HG02588 (cell line): ENCODE measurements at regions not wholly inside any gene's neighbourhood (a gene's known extent, or its start where the extent isn't known, plus 50 kb on each side); places are given as distances from the start of the nearest gene placed in this dataset.

Source experiments
- ATAC-seq: cut with Tn5 transposase; IDR thresholded peaks from one replicate; pipeline ENCODE4 v1.9.1; 2021; ENCODE audit warnings: mild to moderate bottlenecking, moderate library complexity; ENCODE audit not compliant: unreplicated experiment

DNA sequence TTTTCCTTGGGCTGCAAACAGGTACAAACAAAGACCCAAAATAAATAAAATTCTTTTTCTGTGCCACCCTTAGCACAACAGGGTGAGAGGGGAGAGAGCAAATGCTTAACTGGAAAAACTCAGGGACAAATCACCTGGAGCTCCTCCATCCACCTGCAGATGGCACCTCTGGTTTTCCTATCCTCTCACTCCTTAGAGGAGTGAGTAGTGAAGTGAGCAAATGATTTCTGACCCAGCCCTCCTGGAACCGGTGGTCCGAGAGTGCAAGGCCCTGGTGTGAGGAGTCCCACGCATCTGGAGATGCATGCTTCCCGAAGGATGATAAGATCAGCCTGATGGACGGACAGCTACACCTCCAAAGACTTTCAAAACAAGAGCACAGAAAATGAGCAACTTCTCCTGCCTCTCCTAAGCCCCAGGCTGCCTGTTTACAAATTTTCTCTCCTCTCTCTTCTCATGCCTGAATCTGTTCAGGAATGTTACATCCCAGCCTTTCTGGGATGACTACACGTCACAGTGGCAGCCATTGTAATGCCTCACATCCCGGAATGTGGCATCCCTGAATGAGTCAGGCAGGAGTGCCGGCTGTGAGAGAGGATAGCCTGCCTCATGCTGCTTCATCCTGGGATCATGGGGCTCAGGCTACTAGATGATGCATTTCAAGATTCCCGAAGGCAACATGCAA lies 86.4 kb downstream of the ADRB2 start:
- ATAC-seq: no peak

DNA sequence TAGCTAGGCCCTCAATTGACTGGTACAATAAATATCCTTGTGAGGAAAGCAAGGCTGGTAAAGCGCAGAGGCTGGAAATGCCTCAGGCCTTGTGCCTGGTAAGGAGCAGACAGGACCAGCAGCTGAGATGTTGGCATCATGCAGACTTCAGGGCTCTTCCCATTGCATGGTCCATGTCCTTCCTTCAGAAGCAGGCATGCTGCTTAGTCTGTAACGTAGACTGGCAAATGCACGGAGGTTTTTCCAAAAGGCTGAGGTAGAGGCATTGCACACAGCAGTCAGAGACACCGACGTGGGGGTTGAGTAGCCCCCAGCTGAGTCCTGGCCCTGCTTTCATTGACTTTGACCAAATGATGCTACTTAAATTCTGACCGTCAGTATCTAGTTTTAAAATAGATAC lies 87.1 kb downstream of the ADRB2 start:
- no peak for ATAC-seq

DNA sequence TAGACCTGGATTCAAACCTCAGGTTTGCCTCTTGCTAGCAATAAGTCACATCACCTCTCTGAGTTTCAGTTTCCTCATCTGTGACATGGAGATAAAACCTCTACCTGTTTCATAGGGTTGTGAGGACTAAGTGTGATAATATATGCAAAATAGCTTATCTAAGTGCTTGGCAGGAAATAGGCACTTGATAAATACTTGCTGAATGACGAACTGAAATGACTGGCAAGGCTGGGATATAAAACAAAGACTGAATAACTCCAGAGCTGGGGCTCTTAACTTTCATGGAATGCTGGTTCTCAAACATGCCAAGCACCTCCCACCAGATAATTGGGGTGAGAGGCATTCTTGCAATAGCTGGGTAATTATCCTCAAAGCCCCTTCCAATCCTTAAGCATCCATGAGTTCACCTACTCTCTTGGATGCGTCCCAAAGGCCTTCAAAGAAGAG lies 87.6 kb downstream of the ADRB2 start:
- no peak for ATAC-seq

DNA sequence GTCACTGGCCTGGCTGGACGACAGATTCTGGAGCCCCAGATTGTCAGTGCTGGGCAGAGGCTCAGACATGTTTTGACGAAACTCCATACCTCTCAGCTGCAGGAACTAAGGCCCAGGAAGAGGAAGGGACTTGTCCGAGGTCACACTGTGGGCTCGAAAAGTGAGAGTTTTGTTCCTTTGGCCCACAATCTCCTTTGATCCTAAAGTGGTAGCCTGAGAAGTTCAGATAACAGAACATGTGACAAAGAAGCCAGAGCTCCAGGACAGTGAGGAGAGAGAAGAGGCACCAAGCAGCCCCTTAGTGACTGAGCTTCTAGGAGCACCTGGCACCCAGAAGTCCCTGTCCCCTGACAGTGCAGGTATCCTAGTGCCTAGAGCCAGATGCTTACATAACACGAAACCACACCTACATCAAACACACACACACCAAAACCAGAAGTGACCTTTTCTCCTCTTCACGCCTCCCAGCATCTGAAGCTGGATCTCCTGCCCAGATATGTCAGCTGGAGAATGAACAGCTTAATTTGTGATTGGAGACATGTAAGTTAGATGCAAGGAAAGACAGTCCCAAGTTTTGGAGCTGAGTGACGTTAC lies 88.9 kb downstream of the ADRB2 start:
- ATAC-seq: no peak

DNA sequence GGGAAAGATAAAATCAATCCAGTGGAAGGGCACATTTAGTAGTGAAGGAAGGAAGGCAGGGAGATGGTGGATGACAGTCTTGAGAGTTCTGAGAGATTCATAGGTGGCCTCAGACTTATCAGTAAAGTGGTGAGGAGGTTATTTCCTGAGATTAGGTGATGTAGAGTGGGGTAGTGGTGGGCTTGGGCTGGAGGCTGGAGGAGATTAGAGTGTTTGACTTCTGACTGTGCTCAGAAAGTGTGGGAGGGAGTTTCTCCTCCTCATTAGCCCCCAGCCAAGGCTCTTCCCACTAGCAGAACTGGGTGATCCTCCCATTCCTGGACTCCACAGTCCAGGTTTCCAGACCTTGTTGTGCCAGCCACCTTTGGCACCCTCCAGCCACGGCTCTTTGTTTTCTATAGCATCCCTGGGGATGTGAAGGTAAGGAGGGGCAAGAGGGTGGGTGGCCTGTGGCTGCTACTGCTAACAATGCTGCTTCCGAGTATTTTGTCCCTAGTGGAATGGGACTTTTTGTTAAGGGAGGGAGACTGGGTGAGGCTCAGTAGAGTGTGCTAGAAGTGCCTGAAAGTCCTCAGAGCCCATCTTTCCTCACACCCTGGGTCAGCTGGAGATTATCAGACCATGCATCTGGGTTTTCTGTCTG lies 94.4 kb downstream of the ADRB2 start:
- ATAC-seq: no peak

DNA sequence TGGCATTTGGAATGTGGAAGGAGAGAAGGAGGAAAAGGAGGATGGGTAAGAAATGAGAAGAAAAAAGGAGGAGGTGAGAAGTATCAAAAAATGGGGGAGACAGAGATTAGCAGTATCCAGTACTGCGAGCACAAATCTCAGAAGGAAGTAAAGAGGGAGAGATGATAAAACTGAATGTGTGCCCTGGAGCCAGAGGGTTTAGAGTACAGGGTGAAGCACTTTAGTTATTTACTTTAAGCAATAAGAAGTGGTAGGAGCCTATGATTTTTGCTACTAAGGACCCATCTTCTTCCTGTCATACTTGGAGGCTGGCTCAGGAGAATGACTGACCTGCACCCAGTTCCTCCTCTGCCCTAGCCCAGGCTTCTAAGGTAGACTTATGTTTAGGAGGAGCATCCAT lies 94.9 kb downstream of the ADRB2 start:
- ATAC-seq: no peak

DNA sequence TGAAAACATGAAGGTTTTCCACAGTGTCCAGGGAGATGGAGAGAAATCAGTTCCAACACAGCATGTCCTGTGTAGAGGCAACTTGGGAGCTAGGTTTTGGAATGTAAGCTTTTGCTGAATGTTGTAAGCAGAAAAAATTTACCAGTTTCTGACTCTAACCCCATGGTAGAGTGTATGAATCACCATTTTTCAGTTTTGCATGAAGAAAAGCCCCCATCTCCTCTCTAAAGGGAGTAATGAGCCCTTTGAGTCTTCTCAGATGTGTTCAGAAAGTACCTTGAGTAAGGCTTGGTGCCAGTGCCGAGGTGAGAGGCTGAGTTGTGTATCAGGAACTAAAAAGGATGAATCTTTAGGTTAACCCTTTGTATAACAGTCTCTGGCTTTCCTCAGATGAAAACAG lies 96.2 kb downstream of the ADRB2 start:
- peak; percentile 96 for ATAC-seq

DNA sequence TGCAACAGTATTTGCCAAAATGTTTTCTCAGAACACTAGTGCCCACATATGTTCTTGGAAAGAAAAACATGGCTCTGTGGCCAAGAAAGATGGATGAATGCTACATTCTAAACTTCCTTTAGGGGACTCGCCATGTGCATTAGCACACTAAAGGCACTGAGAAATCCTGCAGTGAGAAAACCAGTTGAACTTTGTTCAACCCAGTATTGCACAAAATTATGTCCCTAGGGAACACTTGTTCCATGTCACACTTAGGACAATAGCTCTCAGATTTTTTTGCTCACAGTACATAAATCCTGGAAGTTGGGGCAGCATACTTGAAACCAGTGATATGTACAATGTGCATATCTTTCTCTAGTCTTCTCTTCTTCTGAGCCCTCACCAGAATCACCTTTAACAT lies 96.6 kb downstream of the ADRB2 start:
- ATAC-seq: peak; percentile 10

DNA sequence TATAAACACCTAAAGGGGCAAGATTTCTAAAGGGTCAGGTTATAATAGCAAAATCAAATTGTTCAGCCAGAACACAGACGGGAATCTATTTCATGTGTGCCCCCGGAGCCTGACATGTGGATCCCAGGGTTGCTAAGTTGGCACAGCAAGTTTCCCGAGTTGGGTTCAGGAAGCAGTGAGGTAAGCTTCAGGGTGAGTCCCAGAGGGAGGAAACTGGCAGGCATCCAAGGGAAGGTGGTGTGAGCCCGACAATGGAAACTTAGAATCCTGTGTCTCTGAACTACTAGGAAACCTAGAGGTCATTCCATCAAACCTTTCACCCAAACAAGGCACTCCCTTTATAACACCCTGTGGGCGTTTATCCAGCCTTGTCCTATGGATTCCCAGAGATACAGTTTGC lies 98.4 kb downstream of the ADRB2 start:
- no peak for ATAC-seq

DNA sequence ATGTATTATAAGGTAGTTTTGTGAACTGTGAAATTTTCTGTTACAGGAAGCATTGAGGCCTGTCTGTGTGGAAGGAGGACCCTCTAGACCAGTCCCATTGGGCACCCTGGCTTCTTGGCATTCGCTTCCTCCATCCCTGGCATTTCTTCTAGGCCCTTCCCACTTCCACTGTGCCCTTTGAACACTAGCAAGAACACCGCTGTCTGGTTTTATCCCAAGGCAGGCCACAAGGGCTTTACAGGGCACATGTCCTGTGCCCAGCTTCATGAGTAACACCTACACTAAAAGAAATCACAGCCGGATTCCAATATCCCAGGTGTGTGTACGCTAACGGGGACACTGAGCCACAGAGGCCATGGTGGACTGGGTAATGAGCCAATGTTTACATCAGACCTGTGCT lies 99.8 kb downstream of the ADRB2 start:
- no peak for ATAC-seq

DNA sequence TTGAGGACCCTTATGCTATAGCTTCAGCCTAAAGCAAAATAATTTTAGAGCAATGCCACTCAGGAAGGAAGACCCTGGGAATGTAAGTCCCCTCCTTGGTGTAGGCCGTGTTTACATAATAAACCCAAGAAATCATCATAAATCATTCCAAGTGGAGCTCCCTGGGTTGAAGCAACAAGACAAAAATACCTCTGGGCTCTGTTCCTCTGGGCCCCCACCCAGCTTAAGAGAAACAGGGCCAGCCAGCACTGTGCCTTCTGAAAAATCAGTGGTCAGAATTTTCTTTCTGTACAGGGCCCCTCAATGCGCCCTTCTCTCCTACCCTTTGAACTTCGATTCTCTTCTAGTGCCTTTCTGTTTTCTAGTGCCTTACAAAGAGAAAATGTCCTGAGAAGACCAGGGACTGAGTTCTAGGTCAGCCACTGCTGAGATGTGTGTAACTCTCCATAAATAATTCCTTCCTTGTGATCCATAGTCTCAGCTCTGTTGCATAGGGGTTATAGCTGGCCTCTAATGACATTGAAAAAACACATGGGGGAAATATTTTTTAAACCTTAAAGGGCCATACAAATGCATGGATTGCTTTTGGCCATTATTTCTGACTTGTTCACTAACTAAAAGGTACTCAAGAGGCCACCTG lies 101.0 kb downstream of the ADRB2 start:
- no peak for ATAC-seq

DNA sequence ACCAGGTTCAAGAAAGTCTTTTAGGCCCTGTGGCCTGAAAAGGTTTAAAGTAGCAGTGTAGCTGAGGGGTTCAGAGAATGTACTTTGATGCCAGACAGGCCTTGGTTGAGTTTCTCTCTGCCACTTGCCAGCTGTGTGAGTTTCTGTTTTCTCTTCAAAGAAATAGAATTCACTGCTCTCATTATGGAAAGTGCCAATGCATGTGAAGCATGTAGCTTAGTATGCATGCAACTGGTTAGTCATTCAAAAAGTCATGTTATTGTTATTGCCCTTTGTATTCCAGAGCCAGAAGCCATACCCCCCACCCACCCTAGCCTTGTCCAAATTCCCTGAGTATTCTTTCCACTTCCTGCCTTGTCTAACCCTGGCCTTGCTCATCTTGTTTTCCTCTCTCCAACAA lies 101.7 kb downstream of the ADRB2 start:
- no peak for ATAC-seq

DNA sequence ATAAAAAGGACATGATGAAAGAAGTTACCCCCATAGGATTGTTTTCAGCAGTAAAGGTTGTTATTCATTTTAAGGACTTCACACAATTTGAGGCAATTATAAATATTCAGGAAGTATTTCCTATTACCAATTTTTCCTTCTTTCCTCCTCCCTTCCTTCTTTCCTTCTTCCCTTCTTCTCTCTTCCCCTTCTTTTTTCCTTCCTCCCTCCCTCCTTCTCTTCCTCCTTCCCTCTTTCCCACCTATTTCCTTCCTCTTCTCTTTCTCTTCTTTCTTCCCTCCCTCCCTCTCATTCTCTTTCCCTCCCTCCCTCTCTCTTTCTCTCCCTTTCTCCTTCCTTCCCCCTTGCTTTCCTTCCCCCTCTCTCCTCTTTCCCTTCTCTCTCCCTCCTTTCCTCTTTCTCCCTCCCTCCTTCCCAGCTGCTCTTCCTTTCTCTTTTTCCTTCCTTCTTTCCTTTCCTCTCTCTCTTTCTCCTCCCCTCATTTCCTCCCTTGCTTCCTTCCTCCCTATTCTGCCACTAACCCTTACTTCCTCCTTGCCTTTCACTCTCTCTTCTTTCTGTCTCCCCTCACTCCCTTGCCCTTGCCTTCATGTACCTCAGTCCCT lies 105.1 kb downstream of the ADRB2 start:
- no peak for ATAC-seq

DNA sequence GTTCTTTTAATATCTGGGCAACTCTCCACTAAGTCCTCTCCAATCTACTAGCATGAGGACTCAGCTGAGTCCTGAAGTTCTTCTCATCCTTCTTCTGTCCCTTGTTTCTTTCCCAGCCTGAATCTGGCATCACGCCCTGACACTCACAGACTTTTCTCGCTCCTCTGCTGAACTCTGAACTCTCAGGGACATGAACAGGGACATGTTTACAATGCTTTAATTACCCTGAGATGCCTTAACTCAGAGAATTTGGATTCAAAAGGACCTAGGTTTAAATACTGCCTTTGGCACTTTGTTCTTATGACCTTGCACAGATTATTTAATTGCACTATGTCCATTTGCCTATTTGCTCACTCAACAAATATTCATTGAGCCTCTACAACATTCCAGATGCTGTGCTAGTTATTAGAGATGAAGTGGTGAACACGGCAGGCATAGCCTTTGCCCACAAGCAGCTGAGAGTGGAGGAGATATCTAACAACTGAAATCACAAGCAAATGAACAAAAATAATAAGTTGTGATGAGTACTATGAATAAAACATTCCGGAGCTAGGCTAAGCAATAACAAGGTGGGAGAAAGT lies 106.0 kb downstream of the ADRB2 start:
- no peak for ATAC-seq

DNA sequence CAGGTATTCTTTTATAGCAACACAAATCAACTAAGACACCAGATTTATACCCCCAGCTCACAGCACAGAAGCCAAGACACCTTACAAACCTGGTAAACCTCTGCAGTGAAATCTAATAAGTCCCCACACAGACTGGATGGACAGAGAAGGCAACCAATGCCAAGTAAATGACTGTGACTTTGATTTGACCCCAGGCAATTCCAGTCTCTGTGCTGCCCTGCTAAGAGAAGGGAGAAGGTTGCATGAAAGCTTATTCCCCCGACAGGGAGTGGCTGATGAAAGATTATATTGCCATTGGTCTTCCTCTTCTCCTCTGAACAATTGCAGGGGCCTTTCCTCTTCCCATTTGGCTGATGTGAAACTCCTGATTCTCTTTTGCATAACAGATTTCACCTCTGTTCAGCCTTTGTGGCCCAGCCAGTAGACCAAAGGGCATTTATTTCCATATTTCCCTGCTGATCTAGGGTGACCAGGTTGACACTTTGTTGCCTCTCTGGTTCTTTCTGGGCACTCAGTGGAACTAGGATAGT lies 107.6 kb downstream of the ADRB2 start:
- ATAC-seq: no peak

DNA sequence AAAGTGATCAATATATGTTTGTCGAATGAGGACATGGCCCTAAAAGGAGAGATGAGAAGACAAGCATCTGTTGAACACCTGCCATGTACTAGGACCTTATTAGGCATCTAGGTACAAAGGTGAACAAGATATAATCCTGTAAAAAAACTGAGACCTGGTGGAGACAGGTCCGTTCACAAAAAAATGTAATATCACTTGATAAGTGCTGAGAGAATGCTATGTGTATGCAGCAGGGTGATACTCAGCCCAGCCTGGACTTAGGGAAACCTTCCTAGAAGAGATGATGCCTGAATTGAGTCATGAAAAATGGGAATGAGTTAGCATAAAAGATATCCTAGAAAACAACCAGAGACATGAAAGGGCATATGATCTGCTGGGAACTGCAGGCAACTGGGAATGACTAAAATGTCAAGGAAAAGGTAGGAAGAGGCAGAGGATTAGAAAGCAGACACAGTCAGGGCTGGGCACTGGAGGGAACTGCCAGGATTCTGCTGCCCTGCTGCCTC lies 108.5 kb downstream of the ADRB2 start:
- no peak for ATAC-seq

DNA sequence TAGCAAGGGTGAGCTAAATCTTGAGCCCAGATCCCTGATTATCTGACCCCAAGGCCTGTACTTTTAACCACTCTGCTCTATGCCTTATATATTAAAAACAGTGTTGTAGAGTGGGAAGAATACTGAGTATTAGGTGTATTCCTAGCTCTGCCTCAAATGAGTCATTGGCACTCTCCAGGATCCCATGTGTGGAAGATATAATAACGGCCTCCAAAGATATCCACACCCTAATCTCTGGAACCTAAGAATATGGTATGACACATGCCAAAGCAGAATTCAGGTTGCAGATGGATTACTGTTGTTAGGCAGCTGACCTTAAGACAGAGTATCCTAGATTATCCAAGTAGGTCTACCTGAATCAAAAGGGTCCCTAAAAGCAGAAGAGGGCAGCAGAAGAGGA lies 110.8 kb downstream of the ADRB2 start:
- no peak for ATAC-seq

DNA sequence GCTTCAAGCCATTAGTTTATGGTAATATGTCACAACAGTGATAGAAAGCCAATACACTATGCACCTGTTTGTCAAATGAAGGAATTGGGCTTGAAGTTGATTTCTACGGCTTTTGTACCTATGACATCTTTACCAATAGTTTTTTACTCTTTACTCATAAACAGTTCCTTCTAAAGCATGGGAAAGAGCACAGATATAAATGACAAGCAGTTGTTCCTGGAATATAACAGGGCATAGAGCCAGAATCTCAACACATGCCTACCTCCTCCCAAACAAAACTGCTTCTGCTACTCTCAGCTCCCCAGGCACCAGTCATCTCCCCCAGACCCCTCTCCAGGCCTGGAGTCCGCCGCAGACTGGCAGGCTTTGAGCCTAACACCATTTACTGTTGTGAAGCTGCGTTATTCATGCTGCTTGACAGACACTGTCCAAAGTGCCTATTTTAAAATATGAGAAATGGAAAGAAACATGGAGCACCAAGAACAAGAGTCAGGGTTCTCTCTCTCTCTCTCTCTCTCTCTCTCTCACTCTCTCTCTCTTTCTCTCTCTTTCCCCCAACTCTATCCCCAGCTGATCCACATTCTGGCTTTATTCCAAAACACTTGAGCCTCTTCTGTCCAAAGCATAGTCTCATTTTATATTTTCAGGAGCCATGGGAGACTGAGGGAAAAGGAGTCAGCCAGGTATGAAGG lies 111.6 kb downstream of the ADRB2 start:
- ATAC-seq: no peak

DNA sequence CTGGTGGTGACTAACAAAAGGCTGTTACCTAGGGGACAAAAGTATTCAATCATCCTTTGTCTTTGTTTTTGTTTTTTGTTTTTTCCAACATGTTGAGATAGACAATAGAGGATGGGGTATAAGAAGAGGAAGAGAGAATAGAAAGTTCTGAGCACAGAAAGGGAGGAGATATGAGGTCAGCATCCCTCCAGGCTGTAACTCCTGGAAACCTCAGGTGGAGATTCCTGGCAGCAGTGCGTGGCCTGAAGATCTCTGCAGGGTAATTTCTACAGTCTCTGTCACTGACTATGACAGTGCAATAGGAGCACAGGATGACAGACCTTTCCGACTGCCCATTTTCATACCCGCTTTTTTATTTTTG lies 112.1 kb downstream of the ADRB2 start:
- no peak for ATAC-seq

DNA sequence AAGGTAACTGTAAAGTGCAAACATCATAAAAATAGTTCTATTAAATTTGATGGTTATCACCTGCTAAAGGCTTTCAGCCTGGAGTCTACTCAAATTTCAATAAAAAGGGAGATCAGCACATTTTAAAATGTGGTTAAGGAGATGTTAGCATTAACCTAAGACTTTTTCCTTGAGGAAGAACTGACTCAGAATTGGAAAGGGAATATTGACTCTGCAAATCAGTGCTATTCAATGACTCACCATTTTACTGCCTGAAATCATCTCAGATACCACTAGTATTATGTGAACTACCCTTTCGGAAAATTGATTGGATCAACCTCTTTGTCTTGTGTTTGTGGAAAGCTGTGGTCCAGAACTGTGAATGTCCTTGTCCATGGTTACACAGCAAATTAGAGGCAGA lies 113.3 kb downstream of the ADRB2 start:
- no peak for ATAC-seq
